Fibroblast of villous mesenchyme (primary cell): ENCODE measurements at regions not wholly inside any gene's neighbourhood (a gene's known extent, or its start where the extent isn't known, plus 50 kb on each side); places are given as distances from the start of the nearest gene placed in this dataset.

Experiments used
- DNase-seq: peaks from one replicate; pipeline ENCODE4 v3.0.0-alpha.2; 2010; ENCODE audit warnings: low read depth
- H3K4me3 ChIP-seq: 2 replicates; pipeline ENCODE4 v1.5.1; 2011; ENCODE audit warnings: low read depth, mild to moderate bottlenecking, low read length
- CTCF ChIP-seq: IDR thresholded peaks from 2 replicates; pipeline ENCODE4 v1.5.1; 2012; ENCODE audit warnings: low read depth, mild to moderate bottlenecking, low read length; ENCODE audit not compliant: insufficient read depth

GRCh38 chr5:124393584-124394379 lies 352.7 kb downstream of the ZNF608 start:
- no peak for DNase-seq
- TF ChIP-seq CTCF, result no peak
- H3K4me3 ChIP-seq, result no peak overlapping the region

GRCh38 chr5:124383693-124384092 lies 362.7 kb downstream of the ZNF608 start:
- no peak for DNase-seq
- TF ChIP-seq CTCF, result no peak
- H3K4me3 ChIP-seq, result no peak overlapping the region

DNA sequence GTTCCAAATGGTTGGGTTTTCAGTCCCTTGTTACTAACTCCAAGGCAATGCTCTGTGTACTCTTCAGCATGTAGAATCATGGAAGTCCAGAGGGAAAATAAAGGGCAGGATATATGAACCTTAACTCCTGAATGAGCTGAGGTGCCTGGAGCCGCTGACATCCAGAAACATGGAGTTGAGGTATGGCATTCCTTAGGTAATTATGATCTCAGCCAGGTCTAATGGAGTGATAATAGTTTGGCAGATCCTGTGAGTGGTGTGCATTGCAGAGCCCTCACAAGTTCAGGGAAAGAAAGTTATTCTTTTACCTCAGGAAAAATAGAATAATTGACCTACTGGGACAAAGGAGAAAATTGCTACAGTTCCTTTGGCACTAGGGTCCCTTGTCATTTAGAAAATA lies 369.1 kb downstream of the ZNF608 start:
- TF ChIP-seq CTCF, result no peak
- no peak overlapping the region for H3K4me3 ChIP-seq
- no peak for DNase-seq

DNA sequence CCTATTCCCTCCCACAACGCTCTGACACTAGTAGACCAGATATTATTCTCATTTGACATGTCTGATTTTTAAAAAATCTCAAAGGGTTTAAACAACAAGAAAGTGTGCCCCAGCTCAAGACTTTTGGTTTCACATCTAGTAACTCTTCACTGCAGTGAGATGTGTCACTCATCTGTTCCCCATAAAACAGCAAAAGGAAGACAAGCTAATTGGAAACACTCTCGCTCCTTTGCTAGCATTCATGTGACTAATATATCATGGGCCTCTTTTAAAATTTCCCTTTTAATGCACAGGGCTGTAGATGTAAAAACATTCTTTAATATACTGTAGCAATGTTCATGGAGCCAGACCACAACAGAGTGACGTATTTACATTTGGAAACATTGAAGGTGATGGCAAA lies 372.6 kb downstream of the ZNF608 start:
- DNase-seq, result no peak
- TF ChIP-seq CTCF, result no peak
- no peak overlapping the region for H3K4me3 ChIP-seq

- TF ChIP-seq CTCF, result no peak
- H3K4me3 ChIP-seq, result no peak overlapping the region
- peak; percentile 26 for DNase-seq
Measured at GRCh38 chr5:124372457-124372856, 374.0 kb downstream of the ZNF608 start.

DNA sequence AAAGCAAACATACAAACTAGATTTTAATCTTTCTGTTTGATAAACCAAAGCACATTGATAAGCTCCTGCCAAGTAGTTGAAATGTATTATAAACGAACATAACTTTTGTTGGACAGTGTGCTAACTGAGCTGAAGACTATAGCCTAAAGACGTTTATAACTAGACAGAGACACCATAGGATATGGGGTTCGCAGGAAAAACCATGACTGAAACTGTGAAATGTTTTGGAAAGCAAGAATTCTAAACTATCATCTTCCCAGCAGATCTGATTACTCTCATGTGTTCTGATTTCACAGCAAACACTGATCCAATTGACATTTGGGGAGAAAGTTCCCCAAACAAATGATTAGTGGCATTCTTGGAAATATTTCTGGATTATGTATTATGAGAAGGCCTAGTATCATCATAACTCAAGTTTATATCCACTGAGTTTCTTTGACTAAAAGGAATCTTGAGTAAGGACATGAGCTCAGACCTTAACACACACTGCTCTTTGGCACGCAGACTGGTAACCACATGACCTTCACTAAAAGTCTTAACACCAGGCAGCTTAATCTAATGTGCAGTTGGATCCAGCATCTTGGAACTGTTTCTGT lies 375.2 kb downstream of the ZNF608 start:
- peak; percentile 81 for DNase-seq
- TF ChIP-seq CTCF, result no peak

More for the DNA sequence above, 375.2 kb downstream of the ZNF608 start:
- no peak overlapping the region for H3K4me3 ChIP-seq
